ENCODE measurements at regions not wholly inside any gene's neighbourhood (a gene's known extent, or its start where the extent isn't known, plus 50 kb on each side); places are given as distances from the start of the nearest gene placed in this dataset.
"Not testable (repeated sequence)": the region's sequence is repeated elsewhere in the genome, so short reads cannot be mapped to it uniquely, and the experiment has no call there.

- DNase-seq, result no peak
Observed at GRCh38 chr5:81826128-81826527, 75.2 kb upstream of the SSBP2 start.

DNA sequence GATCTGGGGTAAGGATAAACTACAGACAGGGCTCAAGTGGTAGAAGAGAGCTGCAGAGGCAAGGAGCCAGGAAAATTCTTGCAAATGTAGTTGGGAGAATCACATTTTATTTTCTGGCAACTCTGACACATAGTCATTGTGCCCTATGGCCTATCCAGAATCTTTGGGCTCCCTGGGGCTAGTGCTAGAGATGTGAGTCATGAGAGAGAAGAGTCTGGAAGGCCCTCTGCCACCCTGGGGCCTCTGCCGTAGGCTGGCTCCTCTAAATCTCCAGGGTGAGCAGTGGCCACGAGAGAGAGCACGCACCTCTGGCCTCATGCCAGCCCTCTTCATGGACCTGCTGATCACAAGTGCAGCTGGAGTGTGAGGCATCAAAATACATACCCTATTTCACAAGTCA lies 74.3 kb upstream of the SSBP2 start:
- DNase-seq, result no peak

DNA sequence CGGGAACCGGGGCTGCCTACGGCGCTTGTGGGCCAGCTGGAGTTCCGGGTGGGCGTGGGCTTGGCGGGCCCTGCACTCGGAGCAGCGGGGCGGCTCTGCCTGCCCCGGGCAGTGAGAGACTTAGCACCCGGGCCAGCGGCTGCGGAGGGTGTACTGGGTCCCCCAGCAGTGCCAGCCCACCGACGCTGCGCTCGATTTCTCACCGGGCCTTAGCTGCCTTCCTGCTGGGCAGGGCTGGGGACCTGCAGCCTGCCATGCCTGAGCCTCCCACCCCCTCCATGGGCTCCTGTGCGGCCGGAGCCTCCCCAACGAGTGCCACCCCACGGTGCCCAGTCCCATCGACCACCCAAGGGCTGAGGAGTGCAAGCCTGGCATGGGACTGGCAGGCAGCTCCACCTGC lies 72.8 kb upstream of the SSBP2 start:
- DNase-seq, result not testable (repeated sequence)

DNA sequence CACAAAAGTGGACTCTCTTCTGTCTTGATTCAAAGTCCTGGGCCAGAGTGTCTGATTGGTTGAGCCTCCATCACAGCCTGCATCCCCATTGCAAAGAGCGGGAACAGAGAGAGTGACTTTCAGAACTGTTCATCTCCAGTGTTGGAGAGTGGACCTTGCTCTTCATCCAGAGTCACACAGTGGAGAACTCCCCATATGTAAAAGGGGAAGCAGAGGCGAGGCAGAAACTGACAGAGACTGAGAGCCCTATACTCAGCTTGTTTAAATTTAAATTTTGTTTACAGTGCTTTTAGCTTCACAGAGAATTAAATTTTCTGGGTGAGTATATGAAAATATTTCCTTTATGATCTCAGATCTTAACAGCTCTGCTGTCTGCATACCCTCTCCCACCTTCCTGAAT lies 70.0 kb upstream of the SSBP2 start:
- DNase-seq, result no peak

- DNase-seq, result no peak
Observed at GRCh38 chr5:81820318-81820636, 69.4 kb upstream of the SSBP2 start.

- no peak for DNase-seq
Observed at GRCh38 chr5:81819556-81820317, 68.8 kb upstream of the SSBP2 start.

DNA sequence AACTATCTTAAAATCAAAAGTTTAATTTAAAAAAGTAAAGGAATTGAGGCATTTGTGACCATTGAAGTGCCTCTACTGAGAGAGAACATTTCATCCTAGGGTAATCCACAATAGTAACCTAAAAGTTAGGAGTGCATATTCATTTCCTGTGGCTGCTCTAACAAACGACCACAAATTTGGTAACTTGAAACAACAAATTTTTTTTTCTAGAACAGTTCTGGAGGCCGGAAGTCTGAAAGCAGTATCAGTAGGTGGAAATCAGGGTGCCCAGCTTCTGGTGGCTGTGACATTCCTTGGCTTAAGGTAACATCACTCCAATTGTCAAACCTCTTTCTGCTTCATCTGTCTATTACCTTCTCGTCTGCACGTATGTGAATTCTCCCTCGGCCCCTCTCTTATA lies 67.1 kb upstream of the SSBP2 start:
- no peak for DNase-seq

DNA sequence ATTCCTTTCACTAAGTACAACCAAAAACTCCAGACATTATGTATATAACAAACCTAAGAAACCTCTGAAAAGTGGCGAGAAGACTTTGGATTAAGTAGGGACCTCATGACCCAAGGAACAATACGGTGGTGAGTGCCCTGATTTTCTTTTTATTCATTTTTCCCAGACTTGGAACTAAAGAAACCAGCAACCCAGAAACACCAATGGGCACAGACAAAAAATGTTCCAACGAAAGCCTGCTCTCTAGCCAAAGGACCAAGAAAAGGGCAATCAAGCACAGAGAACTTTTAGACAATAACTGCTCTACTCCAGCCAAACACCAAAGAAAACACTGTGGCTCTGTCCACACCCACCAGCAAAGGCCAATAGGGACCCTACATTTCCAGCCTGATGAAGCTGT lies 66.2 kb upstream of the SSBP2 start:
- DNase-seq, result no peak

- DNase-seq, result no peak
Observed at GRCh38 chr5:81815321-81815720, 64.4 kb upstream of the SSBP2 start.

DNA sequence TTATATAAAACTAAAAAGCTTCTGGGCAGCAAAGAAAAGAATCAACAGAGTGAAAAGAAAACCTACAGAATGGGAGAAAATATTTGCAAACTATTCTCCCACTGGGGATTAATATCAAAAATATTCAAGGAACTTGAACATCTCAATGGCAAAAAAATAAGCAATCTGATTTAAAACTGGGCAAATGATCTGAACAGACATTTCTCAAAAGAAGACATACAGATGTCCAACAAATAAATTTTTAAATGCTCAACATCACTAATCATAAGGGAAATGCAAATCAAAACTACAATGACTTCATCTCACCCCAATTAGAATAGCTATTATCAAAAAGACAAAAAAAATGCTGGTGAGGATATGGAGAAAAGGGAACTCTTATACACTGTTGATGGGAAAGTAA lies 57.2 kb upstream of the SSBP2 start:
- DNase-seq, result no peak

DNA sequence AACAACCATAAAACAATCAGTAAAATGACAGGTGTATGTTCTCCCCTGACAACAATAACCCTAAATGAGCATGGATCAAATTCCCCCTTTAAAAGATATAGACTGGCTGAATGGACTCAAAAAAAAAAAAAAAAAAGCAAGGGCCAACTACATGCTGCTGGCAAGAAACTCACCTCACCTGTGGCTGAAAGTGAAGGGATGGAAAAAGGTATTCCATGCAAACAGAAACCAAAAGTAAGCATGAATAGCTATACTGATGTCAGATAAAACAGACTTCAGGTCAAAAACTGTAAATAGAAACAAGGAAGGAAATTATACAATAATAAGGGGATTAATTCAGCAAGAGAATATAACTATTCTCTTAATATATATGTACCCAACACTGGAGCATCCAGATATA lies 54.2 kb upstream of the SSBP2 start:
- DNase-seq, result no peak

DNA sequence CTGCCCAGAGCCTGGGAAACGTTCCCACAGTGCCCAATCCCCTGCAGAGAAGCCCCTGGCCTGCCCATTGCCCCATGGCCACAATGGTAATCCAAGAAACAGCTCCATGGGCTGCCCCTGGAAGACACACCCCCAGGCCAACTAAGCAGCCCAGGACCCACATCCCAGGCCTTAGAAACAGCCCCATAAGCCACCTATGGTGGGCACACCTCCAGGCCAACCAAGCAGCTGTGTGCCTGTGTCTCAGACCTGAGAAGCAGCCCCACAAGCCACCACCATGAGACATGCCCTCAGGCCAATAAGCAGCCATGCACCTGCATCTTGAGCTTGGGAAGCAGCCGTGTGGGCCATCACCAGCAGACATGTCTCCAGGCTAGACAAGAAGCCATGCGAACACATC lies 52.9 kb upstream of the SSBP2 start:
- DNase-seq, result no peak

- DNase-seq, result no peak
Observed at GRCh38 chr5:81802625-81803024, 51.7 kb upstream of the SSBP2 start.

DNA sequence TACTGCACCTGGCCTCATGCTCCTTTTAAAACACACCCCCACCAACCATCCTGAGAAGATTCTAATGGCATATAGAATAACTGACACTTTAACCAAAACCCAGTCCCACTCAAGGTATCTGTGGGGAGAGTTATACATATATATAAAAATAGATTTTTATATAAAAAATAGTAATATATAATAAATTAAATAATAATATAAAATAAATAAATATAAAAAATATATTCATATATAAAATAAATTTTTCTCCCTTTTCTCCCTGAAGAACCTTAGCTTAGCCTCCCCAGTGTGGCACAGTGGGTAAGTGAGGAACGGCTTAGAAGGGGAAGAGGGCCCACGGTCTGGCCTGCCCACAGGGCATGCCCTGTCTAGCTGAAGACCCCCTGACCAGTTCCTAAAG lies 51.1 kb upstream of the SSBP2 start:
- DNase-seq, result no peak

- DNase-seq, result no peak
Observed at GRCh38 chr5:81800797-81801196, 49.9 kb upstream of the SSBP2 start.

All from renal pelvis (tissue), 1 donor.